Breast epithelium (tissue), 4 donors: ENCODE measurements at regions not wholly inside any gene's neighbourhood (a gene's known extent, or its start where the extent isn't known, plus 50 kb on each side); places are given as distances from the start of the nearest gene placed in this dataset.
A peak's percentile ranks its signal among the peaks of the same experiment; 100 is the strongest.

ENCODE experiments used
- DNase-seq, 2 donors: peaks; one replicate each; pipeline ENCODE4 v3.0.0-alpha.2; 2019; ENCODE audit warnings: low spot score in 2 of 2
- H3K27ac ChIP-seq, 2 donors: fragments of 200-600 bp; sonication (generic) in 1 of 2; one replicate each; pipeline ENCODE4 v1.5.1; 2016 to 2019; ENCODE audit warnings: mild to moderate bottlenecking in 1 of 2
- H3K27me3 ChIP-seq, 2 donors: fragments of 200-600 bp; sonication (generic) in 1 of 2; one replicate each; pipeline versions ENCODE4 v1.5.1 to v1.6.0; 2017 to 2019; ENCODE audit warnings: control low read depth in 1 of 2, mild to moderate bottlenecking in 1 of 2
- H3K36me3 ChIP-seq: fragments of 200-600 bp; one replicate; pipeline ENCODE4 v1.5.1; 2019
- H3K4me1 ChIP-seq, 2 donors: fragments of 200-600 bp; sonication (generic); one replicate each; pipeline ENCODE4 v1.5.1; 2016 to 2019; ENCODE audit warnings: control low read depth in 1 of 2
- H3K4me3 ChIP-seq, 3 donors: fragments of 200-600 bp; sonication (generic); 1 replicate in 2 of 3; 2 replicates in 1 of 3; pipeline ENCODE4 v1.5.1; 2016 to 2019; ENCODE audit warnings: mild to moderate bottlenecking in 3 of 3, moderate library complexity in 2 of 3
- H3K9me3 ChIP-seq, 2 donors: fragments of 200-600 bp; sonication (generic) in 1 of 2; one replicate each; pipeline ENCODE4 v1.5.1; 2016 to 2019; ENCODE audit warnings: control low read depth in 1 of 2
- POLR2A ChIP-seq: fragments of 450-650 bp; IDR thresholded peaks from one replicate; pipeline ENCODE4 v1.6.1; 2016; ENCODE audit warnings: antibody characterized with exemption, mild to moderate bottlenecking, moderate library complexity
- POLR2AphosphoS5 ChIP-seq, 3 donors: sonication (generic); formaldehyde crosslinking; IDR thresholded peaks; one replicate each; pipeline ENCODE4 v1.6.1; 2017; ENCODE audit warnings: antibody characterized with exemption in 3 of 3
- intact Hi-C: fragments of 100-400 bp; cut with DNase I; formaldehyde crosslinking; loops from one replicate; pipeline ENCODE4 v1.15.1; 2023; ENCODE audit warnings: low total_unique reads
- TF ChIP-seq, protein P1 (sequence below), 3 donors: fragments of 450-650 bp; IDR thresholded peaks; one replicate each; pipeline ENCODE4 v1.5.1; 2016 to 2017; ENCODE audit warnings: antibody characterized with exemption in 3 of 3, mild to moderate bottlenecking in 3 of 3, moderate library complexity in 3 of 3

DNA sequence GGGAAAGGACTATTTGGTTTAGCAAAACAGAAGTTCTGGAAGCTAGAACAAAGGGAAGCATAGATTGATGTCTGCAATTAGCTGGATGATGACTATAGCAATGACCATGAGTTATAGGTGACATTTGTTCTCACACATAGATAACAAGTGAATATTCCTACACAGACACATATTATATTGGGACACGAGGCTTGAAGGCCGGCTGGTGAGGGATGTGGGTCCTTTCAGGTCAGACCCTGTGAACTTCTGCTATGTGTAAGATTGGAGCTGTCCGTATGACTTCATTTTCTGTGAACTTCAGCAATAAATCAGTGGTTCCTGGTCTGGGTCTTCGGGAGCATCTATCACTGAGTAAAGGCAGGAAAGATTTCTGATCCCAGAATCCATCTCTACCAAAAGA, 253.6 kb upstream of the CFAP20DC start:
- no peak for DNase-seq
- H3K4me1 ChIP-seq, result no peaks in the 10 kb centered on the region
- TF ChIP-seq POLR2A (no peak), POLR2AphosphoS5 (IDR thresholded peaks at IDR 0.05) (no peak)
- TF ChIP-seq, protein P1, sequence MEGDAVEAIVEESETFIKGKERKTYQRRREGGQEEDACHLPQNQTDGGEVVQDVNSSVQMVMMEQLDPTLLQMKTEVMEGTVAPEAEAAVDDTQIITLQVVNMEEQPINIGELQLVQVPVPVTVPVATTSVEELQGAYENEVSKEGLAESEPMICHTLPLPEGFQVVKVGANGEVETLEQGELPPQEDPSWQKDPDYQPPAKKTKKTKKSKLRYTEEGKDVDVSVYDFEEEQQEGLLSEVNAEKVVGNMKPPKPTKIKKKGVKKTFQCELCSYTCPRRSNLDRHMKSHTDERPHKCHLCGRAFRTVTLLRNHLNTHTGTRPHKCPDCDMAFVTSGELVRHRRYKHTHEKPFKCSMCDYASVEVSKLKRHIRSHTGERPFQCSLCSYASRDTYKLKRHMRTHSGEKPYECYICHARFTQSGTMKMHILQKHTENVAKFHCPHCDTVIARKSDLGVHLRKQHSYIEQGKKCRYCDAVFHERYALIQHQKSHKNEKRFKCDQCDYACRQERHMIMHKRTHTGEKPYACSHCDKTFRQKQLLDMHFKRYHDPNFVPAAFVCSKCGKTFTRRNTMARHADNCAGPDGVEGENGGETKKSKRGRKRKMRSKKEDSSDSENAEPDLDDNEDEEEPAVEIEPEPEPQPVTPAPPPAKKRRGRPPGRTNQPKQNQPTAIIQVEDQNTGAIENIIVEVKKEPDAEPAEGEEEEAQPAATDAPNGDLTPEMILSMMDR (IDR thresholded peaks at IDR 0.05), result no peak
- H3K27ac ChIP-seq, result no peak overlapping the region
- H3K9me3 ChIP-seq, result no peaks in the 10 kb centered on the region
- H3K4me3 ChIP-seq, result no peak overlapping the region
- intact Hi-C loops, result no loop called here
- no peaks in the 10 kb centered on the region for H3K36me3 ChIP-seq
- H3K27me3 ChIP-seq, result no peaks in the 10 kb centered on the region

DNA sequence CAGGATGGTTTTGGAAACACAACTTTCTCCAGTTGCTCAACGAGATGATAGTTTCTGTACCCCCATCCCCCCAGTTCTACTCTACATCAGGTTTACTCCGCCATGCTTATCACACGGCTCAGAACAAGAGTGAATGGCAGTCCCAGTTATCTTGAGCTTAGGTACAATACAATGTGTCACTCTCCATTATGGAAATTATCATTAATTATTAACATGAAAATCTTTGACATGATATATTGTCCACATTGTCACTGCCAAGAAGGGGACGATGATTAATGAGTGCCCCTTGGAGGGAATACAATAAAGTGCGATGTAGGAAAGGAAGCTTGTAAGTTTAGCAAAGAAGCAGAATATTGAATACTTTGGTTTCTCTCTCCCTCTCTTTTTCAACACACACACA, 252.6 kb upstream of the CFAP20DC start:
- intact Hi-C loops, result no loop called here
- no peaks in the 10 kb centered on the region for H3K4me1 ChIP-seq

GRCh38 chr3:59300733-59301132, 250.9 kb upstream of the CFAP20DC start:
- no peak for DNase-seq
- no peaks in the 10 kb centered on the region for H3K27me3 ChIP-seq
- intact Hi-C loops, result no loop called here
- H3K36me3 ChIP-seq, result no peaks in the 10 kb centered on the region
- H3K9me3 ChIP-seq, result no peaks in the 10 kb centered on the region
- no peak overlapping the region for H3K4me3 ChIP-seq
- no peak overlapping the region for H3K27ac ChIP-seq
- H3K4me1 ChIP-seq, result no peaks in the 10 kb centered on the region
- TF ChIP-seq, protein P1 (IDR thresholded peaks at IDR 0.05), result no peak
- no peak for TF ChIP-seq POLR2AphosphoS5 (IDR thresholded peaks at IDR 0.05)
- TF ChIP-seq POLR2A, result no peak

More for the DNA sequence above, 252.6 kb upstream of the CFAP20DC start:
- Histone ChIP-seq H3K36me3 (no peaks in the 10 kb centered on the region), H3K27ac (no peak overlapping the region), H3K4me3 (no peak overlapping the region), H3K9me3 (no peaks in the 10 kb centered on the region), H3K27me3 (no peaks in the 10 kb centered on the region)
- no peak for DNase-seq
- TF ChIP-seq POLR2A, result no peak
- TF ChIP-seq POLR2AphosphoS5 (IDR thresholded peaks at IDR 0.05), result no peak
- TF ChIP-seq, protein P1 (IDR thresholded peaks at IDR 0.05), result no peak

DNA sequence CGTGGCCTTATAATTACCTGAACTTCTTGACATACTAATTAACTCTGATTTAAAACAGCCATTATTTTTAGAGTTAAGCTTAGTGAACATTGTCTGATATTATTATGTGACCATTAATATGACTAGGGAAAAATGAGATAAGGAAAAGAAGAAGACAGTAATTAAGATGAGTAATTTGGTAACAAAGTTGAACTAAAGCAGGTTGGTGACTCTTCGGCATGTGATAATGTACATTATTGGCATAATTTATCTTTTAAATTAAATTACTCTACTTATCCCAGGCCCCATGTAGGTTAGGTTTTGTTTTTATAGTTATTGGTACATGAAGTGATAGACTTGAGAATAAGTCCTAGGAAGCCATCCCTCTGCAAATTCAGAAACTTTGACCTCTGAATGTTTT, 249.7 kb upstream of the CFAP20DC start:
- DNase-seq, result no peak

DNA sequence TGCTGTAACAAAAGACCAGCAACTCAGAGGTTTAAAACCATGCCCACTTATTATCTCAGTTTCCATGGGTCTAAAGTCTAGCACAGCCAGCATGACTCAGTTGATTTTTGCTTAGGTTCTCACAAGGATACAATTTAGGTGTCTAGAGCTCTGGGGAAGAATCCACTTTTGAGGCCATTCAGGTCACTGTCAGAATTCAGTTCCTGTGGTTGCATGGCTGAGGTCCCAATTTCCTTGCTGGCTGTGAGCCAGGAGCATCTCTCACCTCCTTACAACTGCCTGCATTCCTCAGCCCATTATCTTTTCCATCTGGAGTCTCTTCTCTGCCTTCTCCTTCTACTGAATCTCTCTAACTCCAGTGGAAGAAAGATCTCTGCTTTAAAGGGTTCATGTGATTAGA, 240.5 kb upstream of the CFAP20DC start:
- TF ChIP-seq POLR2A (no peak), POLR2AphosphoS5 (IDR thresholded peaks at IDR 0.05) (no peak)
- TF ChIP-seq, protein P1 (IDR thresholded peaks at IDR 0.05), result no peak
- Histone ChIP-seq H3K27me3 (no peaks in the 10 kb centered on the region), H3K9me3 (peaks cover 0 to 3% of the 10 kb centered on the region in 2 donors), H3K4me1 (no peaks in the 10 kb centered on the region), H3K4me3 (no peak overlapping the region), H3K36me3 (no peaks in the 10 kb centered on the region), H3K27ac (peak overlapping the region in 1 of 2 donors; percentile 14)
- DNase-seq, result no peak
- intact Hi-C loops, result no loop called here

More for the DNA sequence above, 249.7 kb upstream of the CFAP20DC start:
- no peak overlapping the region for H3K4me3 ChIP-seq
- intact Hi-C loops, result no loop called here
- H3K36me3 ChIP-seq, result no peaks in the 10 kb centered on the region
- H3K27me3 ChIP-seq, result no peaks in the 10 kb centered on the region
- H3K27ac ChIP-seq, result no peak overlapping the region
- TF ChIP-seq POLR2AphosphoS5 (IDR thresholded peaks at IDR 0.05) (no peak), POLR2A (no peak)
- TF ChIP-seq, protein P1 (IDR thresholded peaks at IDR 0.05), result no peak
- H3K9me3 ChIP-seq, result peaks cover 0 to 3% of the 10 kb centered on the region in 2 donors
- no peaks in the 10 kb centered on the region for H3K4me1 ChIP-seq
